HS-5 (cell line): ENCODE measurements at regions not wholly inside any gene's neighbourhood (a gene's known extent, or its start where the extent isn't known, plus 50 kb on each side); places are given as distances from the start of the nearest gene placed in this dataset.

Source experiments
- DNase-seq: peaks from one replicate; pipeline ENCODE4 v3.0.0-alpha.2; 2012; ENCODE audit warnings: low read depth

DNA sequence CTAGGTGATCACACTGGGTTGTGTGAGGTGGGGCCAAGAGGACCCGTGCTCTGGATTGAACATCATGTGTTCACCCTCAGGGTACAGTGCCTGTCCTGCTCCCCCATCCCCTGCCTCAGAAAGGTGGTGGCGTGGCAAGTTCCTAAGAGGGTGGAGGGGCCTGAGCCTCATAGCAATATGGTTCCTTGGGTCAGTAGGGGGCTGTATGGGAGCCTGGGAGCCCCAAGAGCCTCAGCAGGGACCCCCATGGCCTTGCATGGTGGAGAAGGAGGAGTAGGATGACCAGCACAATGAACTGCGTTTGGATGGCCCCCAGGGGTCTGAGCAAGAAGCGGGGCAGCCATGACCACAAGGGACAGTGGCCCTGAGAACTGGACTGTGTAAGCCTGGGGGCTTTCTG, 89.6 kb upstream of the SHB start:
- no peak for DNase-seq

GRCh38 chr9:38157711-38158110, 88.7 kb upstream of the SHB start:
- DNase-seq, result no peak

DNA sequence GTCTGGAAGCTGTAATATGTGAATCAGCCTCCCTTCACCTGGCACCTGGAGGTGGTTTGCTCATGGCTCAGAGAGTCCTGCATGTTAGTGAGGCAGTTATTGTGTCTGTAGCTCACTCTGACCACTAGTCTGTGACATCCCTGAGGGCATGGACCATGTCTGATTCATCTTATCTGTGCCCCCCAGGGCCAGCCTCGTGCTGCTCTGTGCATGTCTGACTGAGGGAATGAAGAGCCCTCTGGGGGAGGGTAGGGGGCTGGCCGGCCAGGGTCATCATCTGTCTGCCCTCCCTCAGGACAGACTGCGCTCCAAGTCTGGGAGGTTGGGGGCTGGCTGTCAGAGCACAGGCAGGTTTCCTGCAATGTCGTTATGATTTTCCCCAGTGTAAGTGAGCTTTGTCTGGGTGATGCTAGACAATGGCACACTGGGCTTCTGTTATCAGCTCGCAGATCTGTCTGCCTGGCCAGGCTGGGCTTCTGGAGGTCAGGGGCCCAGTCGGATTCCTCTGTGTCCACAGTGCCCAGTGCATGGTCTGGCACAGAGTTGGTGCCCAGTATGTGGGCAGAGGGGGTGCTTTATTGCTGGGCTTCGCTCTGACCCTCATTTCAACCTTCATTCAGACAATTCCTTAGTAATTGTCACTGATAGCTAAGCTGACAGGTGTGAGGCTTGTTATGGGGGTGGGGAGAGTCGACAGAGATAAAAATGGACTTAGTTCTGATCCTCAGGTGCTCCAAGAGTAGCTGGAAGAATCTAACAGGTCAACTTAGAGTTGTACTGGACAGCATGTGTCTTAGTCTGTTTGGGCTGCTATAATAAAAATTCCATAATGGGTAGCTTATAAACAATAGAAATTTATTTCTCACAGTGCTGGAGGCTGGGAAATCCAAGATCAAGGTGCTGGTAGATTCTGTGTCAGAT, 85.7 kb upstream of the SHB start:
- DNase-seq, result no peak

- DNase-seq, result no peak
Measured at GRCh38 chr9:38153910-38154291, 84.9 kb upstream of the SHB start.

DNA sequence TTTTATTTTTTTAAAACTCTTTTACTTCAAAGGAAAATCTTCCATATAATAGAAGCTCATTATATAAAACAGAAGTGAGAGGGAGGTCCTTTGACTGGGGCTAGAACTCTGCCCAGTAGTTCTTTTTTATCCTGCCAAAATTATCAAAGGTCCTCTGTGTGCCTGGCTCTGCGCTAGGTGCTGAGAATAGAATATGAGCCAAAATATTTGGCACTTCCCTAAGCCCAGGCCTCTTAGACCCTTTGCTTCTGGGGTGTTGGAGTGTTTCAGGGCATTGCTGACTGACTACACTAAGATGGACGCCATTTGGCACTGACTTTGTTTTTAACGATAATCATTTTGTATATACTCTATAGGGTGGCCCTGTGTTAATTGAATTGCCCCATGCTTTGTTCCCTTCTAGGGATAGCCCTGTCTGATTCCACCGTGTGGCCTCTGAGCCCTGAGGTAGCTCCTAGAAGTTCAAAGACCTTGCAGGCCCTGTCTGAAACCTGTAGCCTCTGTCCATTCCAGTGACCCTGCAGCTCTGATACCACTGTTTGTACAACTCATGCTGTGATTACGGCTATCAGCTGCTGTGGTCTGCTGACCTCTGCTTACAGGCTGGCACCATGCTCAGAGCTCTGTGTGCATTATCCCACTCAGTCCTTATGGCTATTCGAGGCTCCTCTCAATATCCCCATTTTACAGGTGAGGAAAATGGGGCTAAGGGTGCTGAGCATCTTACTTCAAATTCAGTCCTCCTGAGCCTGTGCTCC, 84.3 kb upstream of the SHB start:
- no peak for DNase-seq

DNA sequence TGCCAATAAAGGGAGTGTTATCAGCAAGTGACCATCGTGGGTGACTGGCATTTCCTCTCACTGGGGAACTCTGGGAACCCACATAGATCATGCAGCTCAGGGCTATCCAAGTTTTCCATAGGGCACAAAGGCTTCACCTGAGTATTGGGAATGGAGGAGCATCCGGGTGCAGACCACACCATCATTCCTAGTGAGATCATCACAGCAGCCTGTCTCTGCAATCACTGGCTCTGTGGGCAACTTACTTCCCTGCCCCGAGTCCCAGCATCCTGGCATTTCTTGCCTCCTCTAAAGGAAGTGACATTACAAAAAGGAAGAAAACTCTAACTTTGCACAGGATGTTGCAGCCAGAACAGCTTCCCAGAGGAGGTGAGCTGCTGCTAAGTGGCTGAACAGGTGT, 80.6 kb upstream of the SHB start:
- DNase-seq, result no peak

DNA sequence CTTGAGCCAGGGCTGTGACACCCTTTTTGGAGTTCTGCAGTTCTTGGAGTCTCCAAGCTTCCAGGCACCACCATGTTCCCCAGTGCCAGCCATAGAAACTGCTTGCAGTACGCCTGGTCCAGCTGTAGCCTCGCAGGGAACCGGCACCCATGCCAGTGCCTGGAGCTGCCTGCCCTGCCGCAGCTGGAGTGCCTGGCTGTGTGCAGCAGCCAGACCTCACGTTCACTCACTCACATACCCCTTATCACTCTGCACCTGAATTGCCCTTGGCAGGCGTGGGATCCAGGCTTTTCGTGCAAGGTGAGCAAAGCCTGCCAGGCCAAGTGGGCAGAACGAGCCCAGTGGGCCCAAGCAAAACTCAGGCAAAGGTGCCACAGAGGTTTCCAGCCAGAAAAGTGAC, 77.8 kb upstream of the SHB start:
- no peak for DNase-seq

DNA sequence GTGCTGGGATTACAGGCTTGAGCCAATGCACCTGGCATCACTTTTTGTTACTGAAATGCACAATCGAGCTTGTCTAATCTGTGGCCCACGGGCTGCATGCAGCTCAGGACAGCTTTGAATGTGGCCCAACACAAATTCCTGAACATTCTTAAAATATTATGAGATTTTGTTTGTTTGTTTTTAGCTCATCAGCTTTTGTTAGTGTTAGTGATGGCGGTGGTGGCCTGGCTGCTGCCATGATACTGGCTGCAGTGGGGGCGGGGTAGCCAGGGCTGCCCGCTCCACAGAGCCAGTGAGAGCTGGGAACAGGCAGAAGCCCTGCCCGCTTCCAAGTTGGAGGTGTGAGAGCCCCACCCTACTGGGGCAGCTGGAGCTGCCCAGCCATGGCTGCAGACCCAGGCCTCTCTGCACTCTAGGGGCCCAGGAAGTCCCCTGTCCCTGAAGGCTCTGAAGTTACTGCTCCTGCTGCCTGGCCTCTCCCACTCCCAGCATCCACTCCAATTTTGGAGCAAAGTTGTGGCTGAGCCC, 76.6 kb upstream of the SHB start:
- DNase-seq, result no peak

- DNase-seq, result peak; percentile 18
Measured at GRCh38 chr9:38144421-38144820, 75.4 kb upstream of the SHB start.

GRCh38 chr9:38141746-38142591, 72.9 kb upstream of the SHB start:
- peak; percentile 41 for DNase-seq

DNA sequence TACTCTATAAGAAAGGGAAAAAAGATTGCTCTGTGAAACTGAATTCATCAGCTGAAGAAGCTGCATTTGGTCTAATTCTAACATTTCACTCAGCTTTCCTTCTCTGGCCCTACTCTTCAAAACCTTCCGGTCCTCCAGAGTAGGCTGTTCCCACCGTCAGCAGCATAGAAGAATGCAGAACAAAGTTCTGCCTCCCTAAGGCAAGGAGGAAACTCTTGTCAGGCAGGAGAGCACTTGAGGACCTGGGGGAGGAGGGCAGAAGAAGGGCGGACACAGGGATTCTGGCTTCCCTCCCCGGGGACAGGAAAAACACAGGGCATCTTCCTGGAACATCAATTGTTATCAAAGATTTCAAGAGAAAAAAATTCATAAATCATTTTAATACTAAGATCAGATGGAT, 69.2 kb upstream of the SHB start:
- DNase-seq, result no peak

DNA sequence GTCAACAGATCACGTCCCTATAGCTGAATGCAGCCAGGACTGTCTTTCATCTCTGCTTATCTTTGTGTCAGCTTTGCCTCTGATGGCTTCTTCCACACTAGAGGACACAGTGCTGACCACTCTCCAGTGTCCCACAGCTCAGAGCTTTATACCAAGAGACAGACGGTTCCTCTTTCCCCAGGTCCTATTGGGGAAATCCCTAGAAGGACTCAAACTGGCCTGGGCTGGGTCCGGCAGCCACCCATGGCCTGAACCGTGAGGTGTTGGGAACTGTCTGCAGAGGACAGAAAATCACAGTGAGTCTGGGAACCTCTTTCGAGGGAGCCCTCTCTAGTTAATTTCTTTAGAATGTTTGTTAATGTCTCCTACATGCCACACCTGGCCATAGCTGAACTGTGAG, 68.3 kb upstream of the SHB start:
- no peak for DNase-seq

- no peak for DNase-seq
Measured at GRCh38 chr9:38136386-38136785, 67.4 kb upstream of the SHB start.

- DNase-seq, result no peak
Measured at GRCh38 chr9:38134611-38135237, 65.7 kb upstream of the SHB start.

DNA sequence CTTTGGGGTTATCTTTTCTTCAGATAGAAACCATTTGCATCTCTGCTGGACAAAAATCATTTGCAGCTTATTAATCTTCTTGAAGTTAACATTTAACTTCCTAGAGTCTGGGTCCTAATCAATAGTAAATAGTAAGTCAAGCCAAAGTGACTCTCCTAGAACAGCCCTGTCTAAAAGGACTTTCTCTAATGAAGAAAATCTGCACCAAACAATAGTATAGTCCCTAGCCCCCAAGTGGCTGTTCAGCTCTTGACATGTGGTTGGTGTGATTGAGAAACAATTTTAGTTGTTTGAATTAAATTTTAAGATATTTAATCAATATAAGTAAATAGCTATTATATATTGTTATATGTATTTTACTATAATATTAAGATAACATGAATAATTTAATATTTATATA, 64.6 kb upstream of the SHB start:
- DNase-seq, result no peak

DNA sequence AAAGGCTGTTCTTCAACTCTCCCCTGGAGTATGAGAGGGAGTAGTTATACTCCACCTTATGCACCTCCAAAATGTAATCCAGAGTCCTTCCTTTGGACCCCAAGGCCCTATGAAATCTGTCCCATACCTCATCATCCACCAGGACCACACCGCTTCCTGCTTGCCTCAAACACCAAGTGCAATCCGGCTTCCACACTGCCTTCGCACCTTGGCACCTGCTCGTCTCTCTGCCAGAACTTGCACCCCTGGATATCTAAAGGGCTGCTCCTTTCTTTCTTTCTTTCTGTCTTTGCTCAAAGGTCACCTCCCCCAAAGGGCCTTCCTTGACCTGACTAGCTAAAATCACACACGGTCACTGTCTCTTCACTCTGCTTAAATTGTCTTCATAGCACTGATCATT, 63.9 kb upstream of the SHB start:
- no peak for DNase-seq

- DNase-seq, result no peak
Measured at GRCh38 chr9:38131729-38132128, 62.7 kb upstream of the SHB start.

DNA sequence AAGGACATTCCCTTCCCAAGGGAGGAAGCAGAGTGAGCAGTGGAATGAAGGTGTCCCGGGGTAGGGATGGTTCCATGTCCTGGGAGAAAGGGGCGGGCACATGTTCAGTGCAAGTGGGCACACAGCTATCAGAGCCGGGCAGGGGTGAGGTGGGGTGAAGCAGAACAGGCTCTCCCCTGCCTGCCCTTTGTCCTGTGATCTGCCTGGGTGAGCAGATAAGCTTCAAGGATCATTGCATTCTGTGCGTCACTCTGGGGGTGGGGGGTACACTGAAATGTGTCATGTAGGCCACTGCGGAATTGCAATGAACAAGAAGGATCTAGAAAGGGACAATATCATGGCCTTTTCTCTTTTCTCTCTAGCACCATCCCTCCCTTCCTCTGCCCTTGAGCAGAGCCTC, 61.7 kb upstream of the SHB start:
- DNase-seq, result no peak

- DNase-seq, result no peak
Measured at GRCh38 chr9:38129366-38129765, 60.3 kb upstream of the SHB start.

- no peak for DNase-seq
Measured at GRCh38 chr9:38128752-38129270, 59.8 kb upstream of the SHB start.

- DNase-seq, result no peak
Measured at GRCh38 chr9:38127271-38127839, 58.3 kb upstream of the SHB start.
